DLD1 (cell line): ENCODE measurements at regions not wholly inside any gene's neighbourhood (a gene's known extent, or its start where the extent isn't known, plus 50 kb on each side); places are given as distances from the start of the nearest gene placed in this dataset.

Experiments
- in situ Hi-C: cut with HindIII; loops from 2 replicates; pipeline ENCODE4 v1.10.0; 2017; ENCODE audit warnings: low sequenced_read_pairs

DNA sequence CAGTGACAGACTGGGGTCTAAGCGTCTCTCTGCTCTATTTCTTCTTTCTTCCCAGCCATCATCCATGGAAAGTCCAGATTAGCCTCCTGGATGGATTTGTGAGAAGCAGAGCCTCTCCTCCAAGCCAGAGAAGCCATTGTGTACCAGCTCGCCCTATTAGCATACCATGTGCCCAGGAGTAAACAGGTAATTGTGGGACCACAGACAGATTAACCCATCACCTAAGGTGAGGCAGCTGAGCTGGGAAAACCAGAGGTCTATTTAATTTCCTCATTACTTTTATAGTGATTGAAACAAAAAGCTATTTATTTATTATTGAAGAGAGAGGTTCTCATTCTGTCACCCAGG lies 54.7 kb upstream of the NT5C1B start:
- in situ Hi-C loops = no loop called here

DNA sequence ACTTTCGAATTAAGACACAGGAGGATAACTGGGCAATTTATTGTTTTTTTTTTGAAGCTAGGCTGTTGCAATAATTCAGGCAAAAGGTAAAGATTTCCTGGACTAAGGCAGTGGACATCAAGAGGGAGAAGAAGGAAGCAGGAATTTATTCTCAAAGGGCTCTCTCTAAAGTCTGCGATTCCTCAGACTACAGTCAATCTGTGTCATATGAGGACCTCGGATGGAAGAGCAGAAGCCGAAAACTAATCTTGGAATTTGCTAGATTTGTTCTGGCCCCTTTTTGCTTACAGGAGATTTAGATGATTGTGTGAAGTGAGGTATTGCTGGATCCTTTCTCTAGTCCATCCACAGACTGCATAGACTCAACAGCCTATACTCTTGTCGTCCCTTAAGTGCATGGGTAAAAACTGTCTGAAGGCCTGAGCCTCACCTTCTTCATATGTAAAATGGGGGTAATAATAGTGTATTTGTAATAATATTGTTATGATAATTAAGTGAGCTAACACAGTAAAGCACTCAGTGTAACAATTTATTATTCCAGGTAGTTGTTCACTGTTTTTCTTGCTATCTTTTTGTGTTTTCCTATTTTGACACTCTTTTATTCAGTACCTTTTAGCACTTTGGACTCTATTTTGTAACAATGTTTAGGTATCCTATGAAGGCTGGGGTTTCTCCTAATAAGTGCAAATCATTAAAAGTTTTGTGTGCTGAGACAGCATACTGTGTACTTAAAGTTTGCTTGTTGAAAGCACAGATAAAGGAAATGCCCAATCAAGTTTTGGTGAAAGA lies 54.2 kb upstream of the NT5C1B start:
- in situ Hi-C loops = no loop called here

DNA sequence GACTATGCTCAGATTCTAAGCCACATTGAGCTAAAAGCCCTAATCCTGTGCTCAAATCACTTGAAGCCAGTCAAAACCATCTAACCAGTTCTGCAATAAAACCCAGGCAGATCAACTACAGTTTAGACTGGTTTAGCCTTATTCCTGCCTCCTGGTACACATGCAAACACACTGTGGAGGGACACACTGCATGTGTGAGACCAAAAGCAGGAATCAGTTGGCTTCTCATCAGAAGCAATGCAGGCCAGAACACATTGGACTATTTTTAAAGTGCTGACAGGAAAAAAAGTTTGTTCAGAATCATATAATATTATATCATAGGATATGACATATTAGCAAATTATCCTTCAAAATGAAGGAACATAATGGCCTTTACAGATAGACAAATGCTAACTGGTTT lies 52.5 kb upstream of the NT5C1B start:
- in situ Hi-C loops = no loop called here

DNA sequence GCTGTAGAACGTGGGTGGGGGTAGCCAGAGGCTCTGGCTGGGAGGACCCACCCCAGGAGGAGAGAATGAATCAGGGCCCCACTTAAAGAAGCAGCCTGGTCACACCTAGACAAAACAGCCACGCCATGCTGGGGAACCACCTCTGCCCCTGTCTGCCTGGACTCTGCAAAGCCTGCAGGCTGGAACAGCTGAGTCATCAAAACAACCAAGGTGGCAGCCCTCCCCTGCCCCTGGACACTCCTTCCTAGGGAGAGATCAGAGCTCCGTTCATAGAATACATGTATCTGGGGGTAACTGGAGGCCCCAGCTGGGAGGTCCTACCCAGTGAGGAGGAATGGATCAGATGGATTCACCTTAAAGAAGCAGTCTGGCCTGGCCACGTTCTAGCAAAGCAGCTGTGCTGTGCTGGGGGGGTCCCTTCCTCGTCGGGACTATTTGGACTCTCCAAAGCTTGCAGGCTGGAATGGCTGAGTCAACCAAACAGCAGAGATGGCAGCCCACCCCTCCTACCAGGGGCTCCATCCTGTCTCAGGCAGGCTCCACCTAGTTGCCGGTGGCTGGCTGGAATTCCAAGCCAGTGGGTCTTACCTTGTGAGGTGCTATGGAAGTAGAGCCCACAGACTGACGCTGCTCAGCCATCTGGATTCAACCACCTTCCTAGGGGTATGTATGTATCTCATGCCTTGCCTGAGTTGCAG lies 50.5 kb upstream of the NT5C1B start:
- in situ Hi-C loops = no loop called here
